Stimulated activated CD4-positive, alpha-beta T cell treated with anti-CD3 and anti-CD28 coated beads, Interleukin-12 subunit alpha, Interleukin-12 subunit beta, amount 100 ng/mL, for 4 hours (primary cell): ENCODE measurements at regions not wholly inside any gene's neighbourhood (a gene's known extent, or its start where the extent isn't known, plus 50 kb on each side); places are given as distances from the start of the nearest gene placed in this dataset.

Source experiments
- DNase-seq: peaks from one replicate; pipeline ENCODE4 v3.0.0-alpha.2; 2020

DNA sequence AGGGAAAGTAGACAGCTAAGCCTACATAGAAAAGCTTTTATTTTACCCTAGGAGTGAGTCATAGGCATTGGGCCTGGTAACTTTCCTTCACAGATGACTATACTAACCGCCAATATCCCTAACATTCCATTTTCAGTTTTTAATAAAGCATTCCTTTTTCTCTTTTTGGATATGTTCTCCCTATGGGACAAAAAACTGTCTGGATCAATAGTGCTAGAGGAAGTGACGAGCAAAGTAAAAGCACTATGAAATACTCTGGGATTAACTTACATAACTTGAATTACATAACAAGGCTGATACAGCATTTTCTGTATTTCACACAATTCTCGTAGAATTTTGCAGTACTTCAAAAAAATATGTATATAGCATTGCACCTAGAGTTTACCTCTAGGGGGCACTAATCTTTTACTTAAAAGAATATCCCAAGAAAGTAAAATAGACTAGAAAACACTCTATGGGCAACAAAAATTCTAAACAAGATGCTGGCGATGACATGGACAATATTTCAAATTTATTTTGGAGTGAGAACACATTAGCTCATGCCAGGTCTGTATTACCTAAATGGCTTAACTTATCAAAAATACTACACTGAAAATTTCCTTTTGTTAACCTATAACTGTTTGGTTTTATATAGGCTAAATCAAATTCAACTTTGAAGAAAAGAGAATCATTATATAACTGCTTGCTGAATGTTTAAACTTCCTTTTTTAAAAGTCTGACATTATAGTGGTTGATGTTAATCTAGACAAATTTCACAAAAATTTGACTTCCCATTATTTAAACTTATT is 66.3 kb upstream of the DST start:
- DNase-seq, result no peak

DNA sequence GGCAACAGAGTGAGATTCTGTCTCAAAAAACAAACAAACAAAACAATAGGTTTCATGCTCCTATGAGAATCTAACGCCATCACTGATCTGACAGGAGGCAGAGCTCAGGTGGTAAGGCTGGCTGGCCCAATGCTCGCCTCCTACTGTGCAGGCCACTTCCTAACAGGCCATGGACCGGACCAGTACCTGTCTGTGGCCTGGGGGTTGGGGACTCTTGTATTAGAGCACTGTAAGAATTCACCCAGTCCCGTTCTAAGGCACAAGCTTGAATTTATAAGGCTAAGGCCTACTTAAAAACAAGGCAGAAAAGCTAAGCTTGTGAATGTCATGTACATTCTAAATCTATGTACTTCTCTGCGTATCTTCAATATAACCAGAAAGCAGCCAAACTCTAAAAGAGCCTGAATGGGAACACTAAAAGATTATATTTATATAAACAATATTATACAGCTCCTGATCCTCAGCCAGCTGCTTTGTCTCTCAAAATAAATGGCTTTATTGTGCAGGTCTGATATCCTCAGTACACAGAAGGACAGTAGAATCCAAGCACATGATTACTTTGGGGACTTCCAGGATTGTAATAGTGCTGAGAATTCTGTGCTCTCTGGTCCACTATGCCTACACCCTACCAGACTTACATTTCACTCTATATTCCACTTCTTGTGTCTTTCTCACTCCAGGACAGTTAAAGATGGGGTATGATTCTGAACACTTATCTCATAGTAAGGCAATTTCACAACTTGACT is 64.5 kb upstream of the DST start:
- no peak for DNase-seq

- no peak for DNase-seq
These were observed 56.5 kb upstream of the DST start for GRCh38 chr6:56699066-56699654.

- DNase-seq, result no peak
These were observed 53.0 kb upstream of the DST start for GRCh38 chr6:56695702-56696101.

DNA sequence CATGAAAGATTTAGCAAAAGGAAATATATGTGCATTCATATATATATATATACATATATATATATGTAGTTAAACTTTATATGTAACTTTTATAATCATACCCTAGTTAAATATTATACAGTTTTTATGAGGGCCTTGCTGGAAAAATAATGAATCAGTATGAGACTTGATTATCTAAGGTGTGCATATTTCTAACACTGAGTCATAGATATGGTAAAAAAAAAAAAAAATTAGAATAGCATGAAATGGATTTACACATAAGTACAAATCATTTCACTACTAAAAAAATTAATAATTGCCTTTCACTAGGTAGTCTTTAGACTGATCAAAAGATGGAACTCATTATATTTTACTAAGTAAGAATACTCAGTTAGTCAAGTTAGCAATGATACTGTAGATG is 51.3 kb upstream of the DST start:
- no peak for DNase-seq

DNA sequence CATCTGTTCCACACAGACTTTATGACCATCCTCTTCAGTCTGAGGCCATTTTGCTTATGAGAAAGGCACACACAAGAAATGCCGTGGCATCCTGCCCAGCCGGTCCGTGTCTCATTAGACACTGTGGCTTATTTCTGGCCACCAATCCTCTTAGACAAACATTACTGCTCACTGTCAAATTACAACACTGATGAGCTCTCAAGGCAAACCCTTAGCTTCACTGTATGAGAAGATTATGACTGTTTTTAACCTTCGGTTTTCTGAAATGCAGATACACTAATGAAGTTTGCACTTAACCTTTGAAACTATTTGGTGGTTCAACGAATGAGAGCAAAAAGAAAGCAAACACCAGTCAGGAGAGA is 50.5 kb upstream of the DST start:
- no peak for DNase-seq

DNA sequence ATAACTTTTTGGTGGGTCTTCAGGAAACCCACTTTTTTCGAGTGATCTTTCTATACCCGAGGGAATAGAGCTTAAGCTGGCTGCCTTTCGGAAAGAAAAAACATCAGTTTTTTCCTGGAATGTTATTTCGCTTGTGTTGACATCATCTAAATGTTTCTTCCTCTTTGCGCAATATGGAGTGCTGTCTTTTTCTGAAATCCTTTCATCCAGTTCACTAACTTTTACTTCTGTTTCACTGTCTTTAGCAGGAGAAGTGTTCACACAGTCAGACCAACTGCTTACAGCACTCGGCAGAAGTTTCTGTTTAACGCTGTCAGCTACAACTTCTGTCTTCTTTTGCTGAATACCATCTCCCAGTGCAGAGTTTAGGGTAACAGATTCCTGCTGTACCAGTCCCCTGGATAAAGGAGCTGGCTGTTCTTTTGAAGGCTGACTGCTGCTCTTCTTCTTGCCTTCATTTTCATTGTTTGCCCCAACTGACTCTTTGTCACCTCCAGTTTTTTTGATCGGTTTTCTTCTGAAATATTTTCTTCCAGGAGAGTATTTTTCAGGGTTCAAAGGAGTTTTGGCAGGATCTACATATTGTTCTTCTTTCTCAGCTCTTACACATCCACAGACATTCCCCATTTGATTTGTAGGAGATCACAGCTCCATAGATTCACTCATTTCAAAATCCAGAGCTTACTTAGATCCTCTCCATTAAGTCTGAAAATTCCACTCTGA is 50.0 kb upstream of the DST start:
- no peak for DNase-seq
